ENCODE measurements at regions not wholly inside any gene's neighbourhood (a gene's known extent, or its start where the extent isn't known, plus 50 kb on each side); places are given as distances from the start of the nearest gene placed in this dataset.

DNA sequence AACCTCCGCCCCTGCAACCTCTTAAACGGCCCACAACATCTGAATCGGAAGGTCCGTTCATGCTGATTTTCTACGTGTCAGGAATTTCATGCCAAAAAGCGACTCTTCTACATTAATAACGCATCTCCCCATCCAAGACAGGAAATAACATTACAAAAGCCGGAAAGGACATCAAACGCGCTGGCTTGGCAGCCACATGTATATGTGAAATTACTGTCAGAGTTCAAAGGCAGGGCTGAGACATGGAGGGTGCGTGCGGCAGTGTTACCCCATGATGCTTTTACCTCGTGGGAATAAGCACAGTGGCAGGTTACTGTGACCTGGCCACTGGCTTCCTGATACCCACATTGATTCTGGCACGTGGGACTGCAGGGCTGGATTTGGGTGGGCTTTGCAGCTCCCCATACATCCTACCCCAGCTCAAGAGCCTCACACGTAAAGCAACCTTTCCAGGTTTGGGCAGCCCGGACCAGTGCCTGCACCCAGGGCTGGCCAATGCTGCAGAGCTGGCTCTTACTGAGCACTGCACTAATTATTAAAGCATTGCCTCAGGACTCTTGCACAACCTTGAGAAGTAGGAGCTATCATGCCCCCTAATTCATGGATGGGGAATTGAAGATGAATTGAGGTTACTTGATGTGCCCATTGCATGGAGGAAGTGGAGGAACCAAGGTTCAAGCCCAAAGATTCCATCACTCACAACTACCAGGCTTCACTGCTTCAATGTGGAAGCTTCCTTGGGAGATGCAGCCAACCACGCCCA lies 120.6 kb upstream of the FOXF1 start:
- DNase-seq (ENCODE audit: low spot score), result no peak

DNA sequence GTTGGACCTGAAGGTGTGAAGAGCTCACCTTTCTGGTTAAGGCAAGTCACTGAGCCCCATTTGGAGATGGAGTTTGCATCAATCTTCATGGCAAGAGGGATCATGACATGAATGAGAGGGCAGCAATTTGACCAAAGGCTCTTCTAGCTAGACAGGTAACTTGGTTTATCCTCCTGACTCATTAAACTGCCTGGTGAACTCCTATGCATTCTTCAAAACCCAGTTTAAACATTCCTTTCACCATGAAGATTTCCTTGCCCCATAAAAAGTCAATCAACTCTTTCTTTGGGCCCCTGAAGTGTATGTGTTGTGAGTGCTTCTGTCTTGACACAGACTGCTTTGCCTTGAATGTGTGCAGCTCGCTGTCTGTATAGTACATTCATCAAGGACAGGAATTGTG lies 120.0 kb upstream of the FOXF1 start:
- no peak for DNase-seq (ENCODE audit: low spot score)

DNA sequence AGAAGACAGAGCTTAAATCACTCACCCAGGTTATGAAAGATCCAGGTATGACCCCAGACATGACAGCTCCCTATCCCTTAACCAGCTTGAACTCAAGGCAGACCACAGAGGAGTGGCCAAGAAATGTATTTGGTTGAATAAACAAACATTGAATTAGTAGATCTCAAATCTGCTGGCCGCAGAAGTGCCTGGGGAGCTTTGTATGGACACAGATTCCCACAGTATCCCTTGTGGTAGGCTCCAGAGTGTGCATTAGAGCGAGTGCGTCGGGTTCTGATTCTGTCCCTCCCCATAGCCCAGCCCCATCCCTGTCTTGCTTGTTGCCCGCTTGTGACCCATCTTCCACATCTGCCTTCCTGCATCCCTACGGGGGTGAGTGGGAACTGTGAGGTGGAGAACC lies 118.8 kb upstream of the FOXF1 start:
- DNase-seq (ENCODE audit: low spot score), result no peak

DNA sequence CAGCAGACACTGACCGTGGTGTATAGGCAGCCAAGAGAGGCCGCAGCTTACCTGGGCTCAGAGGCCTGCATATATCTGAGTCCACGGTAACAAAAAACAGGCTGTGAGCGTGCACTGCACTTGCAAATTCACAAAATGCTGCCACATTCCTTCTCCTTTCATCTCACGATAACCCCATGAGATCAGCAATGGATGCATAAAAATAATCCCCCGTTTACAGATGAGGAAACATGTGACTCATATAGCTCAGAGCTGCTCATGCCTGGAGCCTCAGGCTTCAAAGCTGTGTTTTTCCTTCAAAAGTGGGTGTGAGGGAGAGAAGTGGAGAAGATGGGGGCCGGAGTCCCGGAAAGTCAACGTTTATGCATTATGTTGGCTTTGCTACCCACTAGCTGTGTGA lies 118.3 kb upstream of the FOXF1 start:
- DNase-seq (ENCODE audit: low spot score), result no peak

DNA sequence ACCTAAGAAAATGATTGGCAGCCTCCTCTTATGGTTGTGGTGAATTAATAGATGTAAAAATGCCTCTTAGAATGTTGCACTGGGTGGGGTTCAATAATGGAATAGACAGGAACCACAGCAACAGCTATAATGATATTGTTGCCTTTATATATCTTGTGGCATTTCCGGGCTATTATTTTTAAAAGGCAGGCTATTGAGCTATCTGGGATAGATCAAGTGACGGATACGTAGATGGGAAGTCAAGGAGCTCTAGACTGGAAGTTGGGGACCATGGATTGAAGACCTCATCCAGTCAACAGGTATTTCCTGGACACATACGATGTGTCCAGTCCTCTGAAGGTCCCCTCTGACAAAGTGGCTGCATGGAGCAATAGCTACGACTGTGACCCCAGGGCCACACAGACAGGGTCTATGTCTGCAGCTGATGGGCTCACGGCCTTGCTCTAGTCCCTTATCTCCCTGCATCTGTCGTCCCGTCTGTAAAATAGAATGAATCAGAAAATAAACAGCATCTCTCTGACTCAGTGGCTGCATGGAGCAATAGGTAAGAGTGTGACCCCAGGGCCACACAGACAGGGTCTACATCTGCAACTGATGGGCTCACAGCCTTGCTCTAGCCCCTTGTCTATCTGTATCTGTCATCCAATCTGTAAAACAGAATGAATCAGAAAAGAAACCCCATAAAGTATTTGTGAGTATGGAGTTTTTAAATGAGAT lies 117.7 kb upstream of the FOXF1 start:
- DNase-seq (ENCODE audit: low spot score), result no peak

DNA sequence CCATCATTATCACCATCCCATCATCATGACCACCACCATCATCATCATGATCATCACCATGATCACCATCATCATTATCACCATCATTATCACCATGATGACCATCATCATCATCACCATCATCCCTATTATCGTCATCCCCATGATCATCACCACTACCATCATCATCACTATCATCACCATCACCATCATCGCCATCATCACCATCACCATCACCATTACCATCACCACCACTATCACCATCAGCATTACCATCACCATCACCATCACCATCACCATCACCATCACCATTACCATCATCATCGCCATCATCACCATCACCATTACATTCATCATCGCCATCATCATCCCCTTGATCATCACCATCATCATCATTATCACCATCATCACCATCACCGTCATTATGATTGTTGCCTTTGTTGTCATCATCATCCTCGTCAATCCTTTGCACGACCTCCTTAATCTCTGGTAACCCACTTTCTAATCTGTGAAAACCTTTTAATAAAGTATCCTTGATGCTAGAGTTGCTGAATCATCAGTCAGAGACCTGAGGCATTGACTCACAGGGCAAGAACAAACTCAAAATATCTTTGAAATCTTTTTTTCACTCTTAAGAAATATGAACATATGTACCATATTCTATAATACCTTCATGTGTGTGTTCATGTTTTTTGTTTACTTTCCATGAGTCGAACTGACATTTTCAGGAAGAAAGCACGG lies 116.3 kb upstream of the FOXF1 start:
- no peak for DNase-seq (ENCODE audit: low spot score)

DNA sequence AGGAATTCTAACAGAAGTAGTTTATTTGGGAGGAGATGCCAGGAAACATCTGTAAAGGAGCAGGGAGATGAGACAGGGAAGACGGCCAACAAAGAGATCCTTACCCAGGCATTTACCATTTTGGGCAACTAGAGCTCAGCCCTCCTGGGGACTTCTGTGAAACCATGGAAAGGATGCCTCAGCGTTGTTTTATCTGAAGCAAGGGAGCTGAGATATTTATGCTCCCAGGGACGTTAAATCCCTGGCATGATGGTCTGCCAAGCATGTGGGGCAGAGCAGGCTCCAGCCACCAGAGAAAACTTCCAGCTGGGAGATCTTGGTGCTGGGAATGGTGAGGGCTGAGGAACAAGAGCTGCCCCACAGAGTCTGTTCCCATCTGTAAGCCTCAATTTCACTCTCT lies 114.8 kb upstream of the FOXF1 start:
- no peak for DNase-seq (ENCODE audit: low spot score)

DNA sequence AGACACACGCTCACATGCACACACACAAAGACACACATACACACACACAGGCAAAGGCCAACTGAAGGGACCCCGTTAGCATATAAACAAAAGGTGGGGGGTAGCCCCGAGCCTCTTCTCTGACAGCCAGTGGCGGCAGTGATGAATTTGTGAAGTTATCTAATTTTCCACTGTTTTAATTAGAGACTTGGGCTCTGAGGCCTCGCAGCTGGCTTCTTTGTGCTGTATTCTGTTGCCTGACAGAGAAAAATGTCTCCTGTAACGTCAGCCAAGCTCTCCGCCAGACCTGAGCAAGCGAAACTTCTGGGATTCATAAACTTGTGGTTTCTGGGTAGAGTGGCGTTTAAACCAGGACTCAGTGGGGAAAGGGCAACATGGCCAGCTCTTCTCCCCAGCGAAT lies 113.9 kb upstream of the FOXF1 start:
- no peak for DNase-seq (ENCODE audit: low spot score)

DNA sequence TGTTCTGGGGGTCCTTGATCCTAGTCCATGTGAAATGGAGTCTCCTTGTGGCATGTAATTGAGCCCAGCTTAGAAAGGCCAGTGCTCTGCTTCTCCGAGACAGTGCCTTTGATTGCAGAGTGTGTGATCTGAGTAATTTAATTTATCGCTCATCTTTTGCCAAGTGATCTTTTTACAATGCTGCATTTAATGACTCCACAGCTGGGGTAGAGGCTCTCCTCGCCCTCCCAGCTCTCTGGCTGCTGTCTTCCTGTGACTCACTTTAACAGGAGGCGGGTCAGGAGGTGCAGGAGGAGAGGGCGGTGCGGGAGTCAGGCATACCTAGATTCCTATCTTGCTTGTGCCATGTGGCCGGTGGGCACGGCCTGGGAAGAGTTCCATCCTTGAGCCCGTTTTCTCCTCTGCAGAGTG lies 113.4 kb upstream of the FOXF1 start:
- peak; percentile 46 for DNase-seq (ENCODE audit: low spot score)

DNA sequence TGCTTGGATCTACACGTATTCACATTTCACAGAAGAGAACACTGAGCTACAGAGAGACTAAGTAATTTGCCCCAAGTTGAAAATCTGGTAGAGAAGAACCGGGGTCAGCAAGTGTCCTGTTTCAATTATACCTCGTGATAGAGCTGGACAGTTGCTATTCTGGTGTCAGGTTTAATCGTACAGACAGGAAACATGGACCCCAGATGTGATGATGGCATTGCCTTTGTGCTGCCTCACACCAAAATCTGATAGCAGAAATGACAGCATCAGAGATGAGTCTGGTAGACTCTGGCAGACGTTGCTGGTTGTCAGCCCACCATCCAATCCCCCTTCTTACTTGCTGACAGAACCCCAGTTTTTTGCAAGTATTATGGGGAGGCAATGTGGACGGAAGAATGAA lies 112.1 kb upstream of the FOXF1 start:
- no peak for DNase-seq (ENCODE audit: low spot score)

DNA sequence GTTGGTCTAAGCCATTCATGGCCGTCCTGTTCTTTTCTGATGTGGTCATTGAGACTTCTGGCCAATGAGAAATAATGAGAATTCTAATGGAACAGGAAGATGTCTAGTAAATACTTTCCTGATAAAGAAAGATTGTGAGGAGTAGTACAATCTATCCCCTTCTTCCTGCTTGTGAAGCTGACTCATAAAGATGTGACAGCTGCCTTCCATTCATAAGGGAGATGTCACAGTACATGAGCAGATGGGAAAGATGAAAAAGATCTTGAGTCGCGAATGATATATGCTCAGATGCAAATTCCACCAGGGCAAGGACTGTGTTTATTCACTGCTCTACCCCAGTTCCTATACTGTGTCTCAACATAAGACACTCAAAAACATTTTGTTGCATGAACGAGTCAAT lies 111.7 kb upstream of the FOXF1 start:
- DNase-seq (ENCODE audit: low spot score), result no peak

DNA sequence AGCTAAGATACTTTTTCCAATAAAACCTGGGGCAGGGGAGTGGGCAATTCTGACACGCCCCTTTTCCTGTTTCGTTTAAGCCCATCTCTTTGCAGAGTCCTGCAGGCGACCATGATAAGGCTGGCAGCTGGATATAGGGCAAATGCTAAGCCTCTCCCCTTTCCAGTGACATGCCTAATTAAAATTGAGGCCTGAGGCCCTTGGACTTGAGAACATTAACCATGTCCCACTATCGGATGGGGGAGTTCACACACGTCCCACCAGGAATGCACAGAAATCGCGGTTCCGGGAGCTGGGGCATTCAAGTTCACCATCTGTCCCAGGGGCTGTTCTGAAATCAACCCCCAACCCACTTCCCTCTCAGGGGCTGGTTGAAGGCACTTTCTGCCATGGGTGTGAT lies 109.2 kb upstream of the FOXF1 start:
- no peak for DNase-seq (ENCODE audit: low spot score)

DNA sequence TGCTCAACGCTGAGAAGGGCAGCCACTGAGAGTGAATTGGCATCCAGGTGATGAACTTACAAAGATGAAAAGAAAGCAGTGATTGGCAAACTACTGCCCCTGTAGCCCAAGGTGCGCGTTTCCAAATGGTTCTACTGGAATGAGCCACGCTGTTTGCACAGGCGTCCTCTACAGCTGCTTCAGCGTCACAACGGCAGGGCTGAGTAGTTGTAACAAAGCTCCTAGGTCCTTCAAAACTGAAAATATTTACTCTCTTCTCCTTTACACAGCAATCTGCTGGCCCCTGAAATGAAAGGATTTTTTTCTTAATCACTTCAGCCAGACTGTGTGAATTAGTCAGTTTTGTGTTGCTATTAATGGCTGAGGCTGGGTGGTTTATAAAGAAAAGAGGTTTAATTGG lies 107.2 kb upstream of the FOXF1 start:
- DNase-seq (ENCODE audit: low spot score), result no peak

DNA sequence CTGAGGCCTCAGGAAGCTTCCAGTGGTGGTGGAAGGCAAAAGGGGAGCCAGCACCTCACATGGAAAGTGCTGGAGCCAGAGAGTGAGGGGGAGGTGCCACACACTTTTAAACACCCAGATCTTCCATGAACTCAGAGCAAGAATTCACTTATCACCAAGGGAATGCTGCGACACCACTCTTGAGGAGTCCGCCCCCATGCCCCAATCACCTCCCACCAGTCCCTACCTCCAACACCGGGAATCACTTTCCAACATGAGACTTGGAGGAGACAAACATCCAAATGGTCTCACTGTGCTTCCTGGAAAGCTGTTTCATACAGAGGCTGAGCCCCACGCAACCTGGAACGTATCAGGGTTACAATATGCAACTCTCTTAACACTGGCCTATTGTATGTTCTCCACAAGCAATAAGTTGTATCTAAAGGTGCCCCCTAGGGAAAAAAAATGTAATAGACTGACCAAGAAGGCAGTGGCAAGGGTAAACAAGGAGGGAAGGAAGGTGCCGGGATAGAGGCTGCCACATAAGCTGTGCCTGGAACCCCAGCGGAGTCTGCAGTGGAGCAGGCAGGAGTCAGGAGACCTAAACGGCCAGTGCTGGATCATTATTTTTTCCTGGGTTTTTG lies 106.7 kb upstream of the FOXF1 start:
- DNase-seq (ENCODE audit: low spot score), result no peak

DNA sequence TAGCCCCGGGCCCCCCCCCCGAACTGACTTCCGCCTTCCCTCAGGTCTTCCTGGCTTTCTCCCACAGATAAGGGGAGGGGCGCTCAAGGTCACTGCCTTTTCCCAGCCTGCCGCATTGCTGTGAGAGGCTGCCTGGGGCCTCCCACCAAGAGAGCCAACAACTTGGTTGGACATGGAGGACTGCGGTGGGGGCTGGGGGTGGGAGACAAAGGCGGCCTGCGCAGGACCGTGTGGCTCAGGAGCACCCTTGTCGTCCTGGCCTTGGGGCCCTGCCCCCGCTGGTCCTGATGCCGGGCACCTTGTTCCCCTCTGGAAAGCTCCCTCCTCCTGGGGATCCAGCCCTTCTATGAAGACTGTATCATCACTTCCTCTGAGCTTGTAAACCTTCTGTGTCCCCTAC lies 105.6 kb upstream of the FOXF1 start:
- DNase-seq (ENCODE audit: low spot score), result no peak

DNA sequence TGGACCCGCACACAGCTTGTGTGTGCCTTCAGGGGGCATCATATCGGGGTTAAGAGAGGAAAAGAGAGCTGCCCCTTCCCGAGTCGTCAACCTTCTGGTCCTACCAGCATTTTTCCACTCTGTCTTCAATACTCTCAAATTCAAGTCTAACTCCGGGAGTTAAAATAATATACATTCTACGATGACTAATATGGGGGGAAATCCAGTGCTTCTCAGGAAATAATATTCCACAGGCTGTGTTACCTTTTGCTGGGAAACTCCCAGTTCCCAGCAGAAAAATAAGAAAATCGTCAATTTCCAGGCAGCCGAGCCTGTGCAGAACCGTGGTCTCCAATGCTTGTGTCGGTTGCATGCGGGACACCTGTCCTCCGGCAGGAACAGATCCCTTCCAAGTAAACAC lies 105.0 kb upstream of the FOXF1 start:
- no peak for DNase-seq (ENCODE audit: low spot score)

DNA sequence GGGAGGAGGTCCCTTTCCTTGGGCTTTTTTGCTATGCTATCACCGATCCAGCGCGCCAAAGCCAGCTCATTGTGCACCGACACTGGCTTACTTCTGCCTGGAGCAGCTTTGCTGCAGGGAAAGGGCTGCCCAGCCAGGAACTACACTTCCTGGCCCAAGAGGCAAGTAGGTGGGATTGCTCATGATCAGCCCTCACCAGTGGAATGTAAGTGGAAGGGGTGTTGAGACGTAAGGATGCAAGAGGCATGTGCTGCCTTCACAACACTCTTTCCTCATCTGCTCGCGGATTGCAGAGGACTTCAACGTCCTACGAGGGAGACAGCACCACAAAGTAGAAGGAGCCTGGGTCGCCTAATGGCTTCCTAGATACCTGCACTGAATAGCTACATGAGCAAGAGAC lies 104.3 kb upstream of the FOXF1 start:
- no peak for DNase-seq (ENCODE audit: low spot score)

DNA sequence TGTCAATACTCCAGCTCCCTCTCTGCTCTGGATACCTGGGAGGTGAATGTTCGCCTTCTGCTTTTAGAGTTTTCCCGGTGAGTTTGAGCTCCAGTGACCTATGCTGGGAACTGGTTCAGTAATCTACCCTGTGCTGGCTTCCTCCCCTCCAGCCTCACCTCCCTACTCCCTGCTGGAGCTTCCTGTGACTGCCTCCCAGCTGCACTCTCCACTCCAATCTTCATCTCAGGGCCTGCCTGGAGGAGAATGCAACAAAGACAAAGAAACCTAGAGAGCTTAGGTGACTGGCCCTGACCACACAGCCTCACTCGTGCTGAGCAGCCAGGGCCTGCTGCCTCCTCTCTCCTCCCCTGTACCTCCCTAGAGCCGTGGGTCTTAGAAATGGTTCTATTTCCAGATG lies 101.6 kb upstream of the FOXF1 start:
- no peak for DNase-seq (ENCODE audit: low spot score)

DNA sequence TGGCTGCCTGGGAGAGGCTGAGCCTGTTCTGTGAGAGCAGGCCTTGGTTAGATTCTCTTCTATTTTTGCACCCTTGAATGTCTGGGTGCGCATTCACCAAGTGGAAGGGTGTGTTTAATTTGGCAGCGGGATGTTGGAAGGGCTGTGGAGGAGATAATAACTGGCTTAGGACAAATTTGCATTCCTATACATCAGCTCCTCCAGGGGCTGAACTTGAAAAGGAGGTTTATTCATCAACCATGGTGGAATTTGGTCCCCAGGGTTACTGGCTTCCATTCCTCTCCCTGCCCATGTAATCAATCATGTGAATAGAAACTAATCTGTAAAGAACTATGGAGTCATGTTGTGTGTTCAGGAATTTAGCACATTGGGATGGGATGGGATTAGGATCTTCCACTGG lies 100.2 kb upstream of the FOXF1 start:
- DNase-seq (ENCODE audit: low spot score), result no peak

DNA sequence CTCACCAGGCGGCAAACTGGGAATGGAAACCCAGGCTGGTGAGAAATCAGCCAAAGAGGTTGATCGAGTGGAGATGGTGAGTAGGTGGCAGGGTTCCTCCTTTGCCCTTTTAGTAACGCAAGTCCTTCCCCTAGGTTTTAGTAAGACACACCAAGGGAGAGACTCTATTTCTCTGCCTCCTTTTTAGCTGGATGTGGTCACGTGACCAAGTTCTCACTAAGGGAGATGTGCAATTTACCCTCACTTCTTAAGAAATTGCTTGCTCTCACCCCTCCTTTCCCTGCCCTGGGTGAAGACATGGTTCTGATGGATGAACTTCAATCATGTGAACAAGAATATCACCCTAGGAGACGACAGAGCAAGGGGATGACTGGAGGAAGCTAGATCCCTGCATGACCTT lies 99.8 kb upstream of the FOXF1 start:
- DNase-seq (ENCODE audit: low spot score), result no peak

DNA sequence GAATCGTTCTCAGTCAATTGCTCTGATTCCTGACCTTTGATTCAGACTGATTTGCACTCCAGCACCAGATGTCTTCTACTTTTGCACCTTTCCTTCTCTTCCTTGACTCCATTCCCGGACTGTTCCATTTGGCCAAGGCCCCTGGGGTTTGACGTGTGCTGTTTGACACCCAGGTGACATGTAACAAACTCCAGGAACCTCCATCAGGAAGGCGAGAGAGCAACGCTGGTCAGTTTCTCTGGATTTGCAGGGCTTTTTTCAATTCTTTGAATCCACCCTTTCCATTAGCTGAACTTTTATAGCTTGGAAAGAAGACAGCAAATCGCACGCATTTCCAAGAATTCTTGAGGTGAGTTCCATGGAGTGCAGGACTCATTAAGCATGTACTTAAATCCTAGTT lies 98.4 kb upstream of the FOXF1 start:
- DNase-seq (ENCODE audit: low spot score), result no peak

DNA sequence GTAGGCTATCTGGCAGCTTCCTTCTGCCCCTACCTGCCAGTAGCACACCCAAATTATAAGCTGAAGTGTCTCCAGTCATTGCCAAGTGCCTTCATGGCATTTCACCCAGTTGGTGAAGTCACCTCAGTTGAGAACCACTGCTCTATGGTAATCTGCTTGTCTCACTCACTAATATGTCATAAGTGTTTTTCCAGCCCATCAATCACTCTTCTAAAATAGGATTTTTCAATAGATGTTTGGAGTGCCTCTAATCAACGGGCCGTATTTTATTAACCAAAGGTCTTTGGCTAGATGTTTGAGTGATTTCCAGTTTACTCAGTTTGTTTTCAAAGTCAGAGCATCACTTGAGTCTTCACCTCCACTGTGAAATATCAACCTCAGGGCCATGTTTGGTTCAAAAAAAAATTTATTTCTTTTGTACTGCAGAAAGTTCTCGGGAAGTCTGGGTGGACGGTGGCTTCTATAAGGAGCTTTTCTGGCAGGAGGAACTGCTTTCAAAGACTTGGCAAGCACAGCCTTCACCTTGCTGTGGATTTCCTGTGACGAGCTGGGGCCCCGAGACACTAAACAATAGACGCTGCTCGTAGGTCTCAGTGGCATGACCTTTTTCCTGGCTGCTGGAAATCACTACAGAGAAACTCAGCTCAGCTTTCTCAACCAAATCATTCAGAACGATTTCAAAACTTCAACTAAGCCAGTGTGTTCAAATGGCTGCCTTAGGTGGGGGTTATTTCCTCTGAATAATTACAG lies 95.2 kb upstream of the FOXF1 start:
- no peak for DNase-seq (ENCODE audit: low spot score)

Measured in LoVo (cell line).